Testis (tissue), 2 donors: ENCODE measurements at regions not wholly inside any gene's neighbourhood (a gene's known extent, or its start where the extent isn't known, plus 50 kb on each side); places are given as distances from the start of the nearest gene placed in this dataset.
"Not testable (repeated sequence)": the region's sequence is repeated elsewhere in the genome, so short reads cannot be mapped to it uniquely, and the experiment has no call there.

Experiments used
- DNase-seq: peaks from one replicate; pipeline ENCODE4 v3.0.0-alpha.2; 2019
- H3K27ac ChIP-seq, 2 donors: fragments of 200-600 bp; sonication (generic); one replicate each; pipeline ENCODE4 v1.5.1; 2019
- H3K27me3 ChIP-seq: fragments of 200-600 bp; sonication (generic); one replicate; pipeline ENCODE4 v1.5.1; 2019
- H3K36me3 ChIP-seq: fragments of 200-600 bp; sonication (generic); one replicate; pipeline ENCODE4 v1.5.1; 2017; ENCODE audit warnings: low read depth; ENCODE audit errors: missing control alignments
- H3K4me1 ChIP-seq: fragments of 200-600 bp; sonication (generic); one replicate; pipeline ENCODE4 v1.5.1; 2019
- H3K4me3 ChIP-seq, 2 donors: fragments of 200-600 bp; sonication (generic); one replicate each; pipeline ENCODE4 v1.5.1; 2017 to 2019
- H3K9me3 ChIP-seq: fragments of 200-600 bp; sonication (generic); one replicate; pipeline ENCODE4 v1.5.1; 2017
- POLR2A ChIP-seq: fragments of 450-650 bp; IDR thresholded peaks from one replicate; pipeline ENCODE4 v1.6.1; 2017; ENCODE audit warnings: antibody characterized with exemption, mild to moderate bottlenecking, moderate library complexity
- WGBS, 2 donors: methylation state at CpG; one replicate each; pipeline ENCODE4 v1.1.5; 2018; 5-methylcytosine and 5-hydroxymethylcytosine counted together
- intact Hi-C: fragments of 100-400 bp; cut with DNase I; formaldehyde crosslinking; loops from one replicate; pipeline ENCODE4 v1.15.1; 2023; ENCODE audit warnings: low total_unique reads
- TF ChIP-seq, protein P1 (sequence below), 3 experiments: fragments of 450-650 bp in 2 of 3; fragments of 200-600 bp in 1 of 3; sonication (generic) in 1 of 3; IDR thresholded peaks; one replicate each; pipeline ENCODE4 v1.5.1; 2016 to 2019; ENCODE audit warnings: antibody characterized with exemption in 3 of 3, mild to moderate bottlenecking in 2 of 3, moderate library complexity in 1 of 3

DNA sequence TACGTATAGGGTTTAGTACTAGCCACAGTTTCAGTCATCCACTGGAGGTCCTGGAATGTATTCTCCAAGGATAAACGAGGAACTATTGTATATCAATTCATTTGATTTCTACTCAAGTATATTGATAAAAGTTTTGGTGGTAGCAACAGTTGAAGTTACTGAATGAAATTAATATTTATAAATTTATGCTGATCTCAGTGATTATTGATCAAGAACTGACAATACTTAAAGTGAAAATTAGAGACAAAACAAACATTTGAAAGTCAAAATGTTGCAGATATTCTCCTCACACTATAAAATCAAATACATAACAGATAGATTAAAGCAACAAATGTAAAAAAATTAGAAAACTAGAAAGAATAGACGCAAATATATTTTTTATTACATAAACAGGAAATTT is 150.9 kb upstream of the SLC35G4 start:
- no peak overlapping the region for H3K4me3 ChIP-seq
- DNase-seq = no peak
- H3K27ac ChIP-seq = no peak overlapping the region
- no peaks in the 10 kb centered on the region for H3K27me3 ChIP-seq
- H3K9me3 ChIP-seq = no peaks in the 10 kb centered on the region
- 91 to 92% methylated on average over 3 of the region's 3 CpGs for WGBS, 2 donors
- H3K4me1 ChIP-seq = no peaks in the 10 kb centered on the region
- no peak for TF ChIP-seq POLR2A
- TF ChIP-seq, protein P1, sequence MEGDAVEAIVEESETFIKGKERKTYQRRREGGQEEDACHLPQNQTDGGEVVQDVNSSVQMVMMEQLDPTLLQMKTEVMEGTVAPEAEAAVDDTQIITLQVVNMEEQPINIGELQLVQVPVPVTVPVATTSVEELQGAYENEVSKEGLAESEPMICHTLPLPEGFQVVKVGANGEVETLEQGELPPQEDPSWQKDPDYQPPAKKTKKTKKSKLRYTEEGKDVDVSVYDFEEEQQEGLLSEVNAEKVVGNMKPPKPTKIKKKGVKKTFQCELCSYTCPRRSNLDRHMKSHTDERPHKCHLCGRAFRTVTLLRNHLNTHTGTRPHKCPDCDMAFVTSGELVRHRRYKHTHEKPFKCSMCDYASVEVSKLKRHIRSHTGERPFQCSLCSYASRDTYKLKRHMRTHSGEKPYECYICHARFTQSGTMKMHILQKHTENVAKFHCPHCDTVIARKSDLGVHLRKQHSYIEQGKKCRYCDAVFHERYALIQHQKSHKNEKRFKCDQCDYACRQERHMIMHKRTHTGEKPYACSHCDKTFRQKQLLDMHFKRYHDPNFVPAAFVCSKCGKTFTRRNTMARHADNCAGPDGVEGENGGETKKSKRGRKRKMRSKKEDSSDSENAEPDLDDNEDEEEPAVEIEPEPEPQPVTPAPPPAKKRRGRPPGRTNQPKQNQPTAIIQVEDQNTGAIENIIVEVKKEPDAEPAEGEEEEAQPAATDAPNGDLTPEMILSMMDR (IDR thresholded peaks at IDR 0.05) = no peak
- H3K36me3 ChIP-seq = no peaks in the 10 kb centered on the region
- intact Hi-C loops = no loop called here

DNA sequence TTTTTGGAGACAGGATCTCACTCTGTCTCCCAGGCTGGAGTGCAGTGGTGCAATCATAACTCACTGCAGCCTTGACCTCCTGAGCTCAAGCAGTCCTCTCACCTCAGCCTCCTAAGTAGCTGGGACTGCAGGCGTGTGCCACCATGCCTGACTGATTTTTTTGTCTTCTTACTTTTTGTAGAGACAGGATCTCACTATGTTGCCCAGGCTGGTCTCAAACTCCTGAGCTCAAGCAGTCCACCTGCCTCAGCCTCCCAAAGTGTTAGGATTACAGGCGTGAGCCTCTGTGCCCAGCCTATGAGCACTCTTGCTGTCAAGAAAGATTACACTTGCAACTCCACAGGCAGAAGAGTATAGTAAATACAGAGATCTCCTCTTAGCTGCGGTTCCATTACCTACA is 151.5 kb upstream of the SLC35G4 start:
- H3K4me1 ChIP-seq, H3K4me3 ChIP-seq, DNase-seq, H3K27me3 ChIP-seq, intact Hi-C loops, H3K9me3 ChIP-seq, H3K27ac ChIP-seq, H3K36me3 ChIP-seq: not testable (repeated sequence)
- 63 to 86% methylated on average over 3 of the region's 3 CpGs for WGBS, 2 donors

DNA sequence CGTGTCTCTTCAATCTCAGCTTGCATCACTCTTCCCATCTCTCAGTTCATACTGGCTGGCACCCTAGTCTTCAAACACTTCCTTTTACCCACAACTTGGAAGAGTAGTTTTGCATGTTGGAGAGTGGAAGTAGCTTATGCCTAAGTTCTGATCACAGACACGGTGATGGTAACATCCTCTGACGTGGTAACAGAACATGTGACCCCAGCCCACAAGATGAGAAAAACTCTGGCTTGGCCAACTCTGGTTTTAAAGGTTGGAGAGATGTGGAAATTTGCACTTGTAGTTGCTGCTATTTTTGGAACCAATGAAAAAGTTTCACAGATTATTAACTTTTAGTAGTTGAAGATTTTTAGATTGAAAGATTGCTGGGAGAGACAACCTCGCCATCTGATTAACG is 155.4 kb upstream of the SLC35G4 start:
- H3K36me3 ChIP-seq = no peaks in the 10 kb centered on the region
- 84 to 89% methylated on average over 5 of the region's 5 CpGs for WGBS, 2 donors
- H3K27me3 ChIP-seq = no peaks in the 10 kb centered on the region
- H3K9me3 ChIP-seq = no peaks in the 10 kb centered on the region
- H3K27ac ChIP-seq = no peak overlapping the region
- H3K4me3 ChIP-seq = no peak overlapping the region
- intact Hi-C loops = no loop called here
- TF ChIP-seq, protein P1 (IDR thresholded peaks at IDR 0.05) = no peak
- no peak for TF ChIP-seq POLR2A
- no peaks in the 10 kb centered on the region for H3K4me1 ChIP-seq
- DNase-seq = no peak

DNA sequence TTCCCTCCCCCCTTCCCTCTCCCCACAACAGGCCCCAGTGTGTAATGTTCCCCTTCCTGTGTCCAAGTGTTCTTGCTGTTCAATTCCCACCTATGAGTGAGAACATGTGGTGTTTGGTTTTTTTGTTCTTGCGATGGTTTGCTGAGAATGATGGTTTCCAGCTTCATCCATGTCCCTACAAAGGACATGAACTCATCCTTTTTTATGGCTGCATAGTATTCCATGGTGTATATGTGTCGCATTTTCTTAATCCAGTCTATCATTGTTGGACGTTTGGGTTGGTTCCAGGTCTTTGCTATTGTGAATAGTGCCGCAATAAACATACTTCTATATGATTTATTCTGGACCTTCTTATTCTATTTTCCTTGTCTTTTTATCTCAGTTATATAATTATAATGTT is 165.2 kb upstream of the SLC35G4 start:
- H3K9me3 ChIP-seq, H3K27ac ChIP-seq, H3K27me3 ChIP-seq, H3K4me3 ChIP-seq, DNase-seq, H3K4me1 ChIP-seq, H3K36me3 ChIP-seq, intact Hi-C loops: not testable (repeated sequence)
- WGBS, 2 donors = 87 to 95% methylated on average over 4 of the region's 4 CpGs

DNA sequence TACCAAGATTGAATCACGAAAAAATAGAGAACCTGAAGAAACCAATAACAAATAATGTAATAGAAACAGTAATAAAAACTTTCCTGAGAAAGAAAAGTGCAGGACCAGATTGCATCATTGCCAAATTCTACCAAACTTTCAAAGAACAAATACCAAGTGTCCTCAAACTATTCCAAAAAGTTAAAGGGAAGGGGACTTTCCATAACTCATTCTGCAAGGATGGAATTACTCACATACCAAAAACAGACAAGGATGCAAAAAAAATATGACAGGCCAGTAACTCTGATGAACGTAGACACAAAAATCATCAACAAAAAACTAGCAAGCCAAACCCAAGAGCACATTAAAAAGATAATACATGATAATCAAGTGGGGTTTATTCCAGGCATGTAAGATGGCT is 172.3 kb upstream of the SLC35G4 start:
- Histone ChIP-seq H3K4me3 (no peak overlapping the region), H3K9me3 (no peaks in the 10 kb centered on the region), H3K36me3 (no peaks in the 10 kb centered on the region), H3K4me1 (no peaks in the 10 kb centered on the region), H3K27me3 (no peaks in the 10 kb centered on the region), H3K27ac (no peak overlapping the region)
- TF ChIP-seq, protein P1 (IDR thresholded peaks at IDR 0.05) = no peak
- no peak for TF ChIP-seq POLR2A
- 56 to 58% methylated on average over 2 of the region's 2 CpGs for WGBS, 2 donors
- intact Hi-C loops = no loop called here
- DNase-seq = no peak

DNA sequence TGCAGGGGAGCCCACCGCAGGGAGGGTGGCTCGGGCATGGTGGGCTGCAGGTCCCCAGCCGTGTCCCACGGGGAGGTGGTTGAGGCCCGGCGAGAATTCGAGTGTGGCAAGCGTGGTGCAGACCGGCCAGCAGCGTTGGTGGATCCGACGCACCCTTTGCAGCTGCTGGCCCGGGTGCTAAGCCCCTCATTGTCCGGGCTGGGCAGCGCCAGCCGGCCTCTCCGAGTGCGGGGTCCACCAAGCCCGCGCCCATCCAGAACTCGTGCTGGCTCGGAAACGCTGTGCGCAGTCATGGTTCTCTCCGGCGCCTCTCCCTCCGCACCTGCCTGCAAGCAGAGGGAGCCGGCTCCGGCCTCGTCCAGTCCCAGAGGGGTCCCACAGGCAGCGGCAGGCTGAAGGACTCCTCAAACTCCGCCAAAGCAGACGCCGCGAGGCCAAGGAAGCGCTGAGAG is 177.0 kb upstream of the SLC35G4 start:
- Histone ChIP-seq H3K27me3 (no peaks in the 10 kb centered on the region), H3K27ac (no peak overlapping the region), H3K4me3 (peak overlapping the region; percentile 24 to 53), H3K9me3 (no peaks in the 10 kb centered on the region), H3K4me1 (no peaks in the 10 kb centered on the region), H3K36me3 (no peaks in the 10 kb centered on the region)
- WGBS, 2 donors = 68 to 82% methylated on average over 8 to 36 of the region's 36 CpGs
- intact Hi-C loops = no loop called here
- TF ChIP-seq POLR2A = no peak
- TF ChIP-seq, protein P1 (IDR thresholded peaks at IDR 0.05) = no peak
- no peak for DNase-seq
